ENCODE measurements at regions not wholly inside any gene's neighbourhood (a gene's known extent, or its start where the extent isn't known, plus 50 kb on each side); places are given as distances from the start of the nearest gene placed in this dataset.

- TF ChIP-seq CTCF (IDR thresholded peaks at IDR 0.05; ENCODE audit: insufficient read depth, low read length, poor library complexity, severe bottlenecking) (no peak), EZH2phosphoT487 (conservative IDR thresholded peaks at IDR 0.05; ENCODE audit: low read length) (no peak)
These were observed 70.6 kb upstream of the CCNG1 start for GRCh38 chr5:163366757-163367156.

Measured in SU-DHL-6 (cell line).